IPS-18a (cell line): ENCODE measurements at regions not wholly inside any gene's neighbourhood (a gene's known extent, or its start where the extent isn't known, plus 50 kb on each side); places are given as distances from the start of the nearest gene placed in this dataset.
"Not testable (repeated sequence)": the region's sequence is repeated elsewhere in the genome, so short reads cannot be mapped to it uniquely, and the experiment has no call there.

Experiments
- H3K27ac ChIP-seq: one replicate; pipeline ENCODE4 v1.5.1; 2013; ENCODE audit warnings: low read length
- H3K27me3 ChIP-seq: one replicate; pipeline ENCODE4 v1.6.1; 2013; ENCODE audit warnings: mild to moderate bottlenecking, low read length; ENCODE audit not compliant: control insufficient read depth, insufficient read depth
- H3K36me3 ChIP-seq: one replicate; pipeline ENCODE4 v1.6.1; 2013; ENCODE audit warnings: low read depth, low read length; ENCODE audit not compliant: control insufficient read depth
- H3K4me1 ChIP-seq: one replicate; pipeline ENCODE4 v1.6.1; 2013; ENCODE audit warnings: low read depth, low read length; ENCODE audit not compliant: control insufficient read depth
- H3K4me3 ChIP-seq: one replicate; pipeline ENCODE4 v1.5.1; 2013; ENCODE audit warnings: low read length
- H3K9ac ChIP-seq: one replicate; pipeline ENCODE4 v1.6.1; 2013; ENCODE audit warnings: mild to moderate bottlenecking, low read length, moderate library complexity
- H3K9me3 ChIP-seq: one replicate; pipeline ENCODE4 v1.6.1; 2013; ENCODE audit warnings: low read depth, low read length; ENCODE audit not compliant: control insufficient read depth

DNA sequence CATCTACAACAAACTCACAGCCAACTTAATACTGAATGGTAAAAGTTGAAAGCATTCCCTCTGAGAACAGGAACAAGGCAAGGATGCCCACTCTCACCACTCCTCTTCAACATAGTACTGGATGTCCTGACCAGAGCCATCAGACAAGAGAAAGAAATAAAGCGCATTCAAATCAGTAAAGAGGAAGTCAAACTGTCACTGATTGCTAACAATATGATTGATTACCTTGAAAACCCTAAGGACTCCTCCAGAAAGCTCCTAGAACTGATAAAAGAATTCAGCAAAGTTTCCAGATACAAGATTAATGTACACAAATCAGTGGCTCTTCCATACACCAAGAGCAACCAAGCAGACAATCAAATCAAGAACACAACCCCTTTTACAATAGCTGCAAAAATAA is 153.4 kb downstream of the LTN1 start:
- H3K27me3 ChIP-seq, H3K4me1 ChIP-seq, H3K9me3 ChIP-seq, H3K9ac ChIP-seq, H3K27ac ChIP-seq, H3K4me3 ChIP-seq, H3K36me3 ChIP-seq: not testable (repeated sequence)

DNA sequence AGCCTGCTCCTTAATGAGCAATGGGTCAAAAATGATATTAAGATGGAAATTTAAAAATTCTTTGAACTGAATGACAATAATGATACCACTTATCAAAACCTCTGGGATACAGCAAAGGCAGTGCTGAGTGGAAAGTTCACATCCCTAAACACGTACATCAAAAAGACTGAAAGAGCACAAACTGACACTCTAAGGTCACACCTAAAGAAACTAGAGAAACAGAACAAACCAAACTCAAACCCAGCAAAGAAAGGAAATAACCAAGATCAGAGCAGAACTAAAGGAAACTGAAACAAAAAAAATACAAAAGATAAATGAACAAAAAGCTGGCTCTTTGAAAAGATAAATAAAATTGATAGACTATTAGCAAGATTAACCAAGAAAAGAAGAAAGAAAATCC is 155.3 kb downstream of the LTN1 start:
- H3K36me3 ChIP-seq, H3K4me1 ChIP-seq, H3K27ac ChIP-seq, H3K9me3 ChIP-seq, H3K4me3 ChIP-seq, H3K27me3 ChIP-seq, H3K9ac ChIP-seq: not testable (repeated sequence)

DNA sequence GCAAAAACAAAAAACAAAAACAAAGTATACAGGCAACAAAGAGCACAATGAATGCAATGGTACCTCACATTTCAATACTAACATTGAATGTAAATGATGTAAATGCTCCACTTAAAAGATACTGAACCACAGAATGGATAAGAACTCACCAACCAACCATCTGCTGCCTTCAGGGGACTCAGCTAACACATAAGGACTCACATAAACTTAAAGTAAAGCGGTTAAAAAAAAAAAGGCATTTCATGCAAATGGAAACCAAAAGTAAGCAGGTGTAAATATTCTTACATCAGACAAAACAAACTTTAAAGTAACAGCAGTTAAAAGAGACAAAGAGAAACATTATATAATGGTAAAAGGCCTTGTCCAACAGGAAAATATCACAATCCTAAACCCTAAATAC is 156.1 kb downstream of the LTN1 start:
- not testable (repeated sequence) for H3K36me3 ChIP-seq, H3K9ac ChIP-seq, H3K4me3 ChIP-seq, H3K27me3 ChIP-seq, H3K4me1 ChIP-seq, H3K27ac ChIP-seq, H3K9me3 ChIP-seq

DNA sequence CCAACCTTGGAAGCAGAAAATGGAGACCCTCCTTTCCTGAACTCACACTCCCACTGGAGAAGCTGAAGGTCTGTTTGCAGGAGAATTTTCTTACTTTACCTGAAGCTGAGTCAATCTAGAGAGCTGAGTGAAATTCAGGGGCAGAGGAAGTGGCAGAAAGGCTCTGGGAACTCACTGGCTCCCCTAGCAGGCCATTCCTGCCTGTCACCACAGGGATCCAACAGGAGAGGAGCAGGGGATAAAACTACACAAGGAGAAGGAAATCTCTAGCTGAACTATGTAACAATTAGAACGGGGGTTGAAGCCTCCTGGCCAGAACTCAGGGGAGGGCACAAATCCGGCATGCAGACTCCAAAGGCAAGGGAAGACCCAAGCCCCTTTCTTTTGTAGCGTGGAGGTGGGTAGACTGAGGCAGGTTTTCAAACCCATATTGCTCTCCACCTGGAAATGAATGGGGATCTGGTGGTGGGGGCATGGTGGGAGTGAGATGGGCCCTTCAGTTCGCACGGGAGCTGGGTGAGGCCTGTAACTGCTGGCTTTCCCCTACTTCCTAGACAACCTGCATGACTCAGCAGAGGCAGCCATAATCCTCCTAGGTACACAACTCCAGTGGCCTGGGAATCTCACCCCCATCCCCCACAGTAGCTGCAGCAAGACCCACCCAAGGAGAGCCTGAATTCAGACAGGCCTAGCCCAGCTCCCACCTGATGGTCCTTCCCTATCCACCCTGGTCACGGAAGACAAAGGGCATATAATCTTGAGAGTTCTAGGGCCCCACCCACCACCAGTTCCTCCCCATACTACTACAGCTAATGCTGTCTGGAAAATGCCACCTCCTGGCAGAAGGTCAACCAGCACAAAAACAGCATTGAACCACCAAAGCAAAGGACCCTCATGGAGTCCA is 158.1 kb downstream of the LTN1 start:
- no peak overlapping the region for H3K27ac ChIP-seq
- H3K27me3 ChIP-seq = no peaks in the 10 kb centered on the region
- no peaks in the 10 kb centered on the region for H3K9me3 ChIP-seq
- no peak overlapping the region for H3K4me3 ChIP-seq
- no peaks in the 10 kb centered on the region for H3K4me1 ChIP-seq
- H3K36me3 ChIP-seq = no peaks in the 10 kb centered on the region
- H3K9ac ChIP-seq = no peak overlapping the region

DNA sequence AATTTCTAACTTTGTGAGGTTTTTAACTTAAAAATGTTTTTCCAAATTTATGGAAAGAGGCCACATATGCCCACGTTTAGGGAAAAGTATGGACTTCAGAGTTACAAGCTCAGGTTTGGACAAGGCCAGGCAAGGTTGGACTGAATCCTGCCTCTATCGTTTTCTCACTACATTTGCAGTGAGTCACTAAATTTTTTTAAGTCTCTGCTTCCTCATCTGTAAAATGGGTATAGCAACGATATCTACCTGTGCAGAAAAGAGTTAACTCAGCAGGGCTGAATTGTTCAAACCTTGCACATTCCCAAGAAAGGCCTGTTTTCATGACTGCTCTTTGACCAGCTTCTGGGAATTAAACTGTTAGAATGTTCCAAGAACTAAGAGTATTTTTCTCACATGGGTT is 159.1 kb downstream of the LTN1 start:
- Histone ChIP-seq H3K27ac (no peak overlapping the region), H3K4me3 (no peak overlapping the region), H3K9me3 (no peaks in the 10 kb centered on the region), H3K36me3 (no peaks in the 10 kb centered on the region), H3K27me3 (no peaks in the 10 kb centered on the region), H3K9ac (no peak overlapping the region), H3K4me1 (no peaks in the 10 kb centered on the region)

DNA sequence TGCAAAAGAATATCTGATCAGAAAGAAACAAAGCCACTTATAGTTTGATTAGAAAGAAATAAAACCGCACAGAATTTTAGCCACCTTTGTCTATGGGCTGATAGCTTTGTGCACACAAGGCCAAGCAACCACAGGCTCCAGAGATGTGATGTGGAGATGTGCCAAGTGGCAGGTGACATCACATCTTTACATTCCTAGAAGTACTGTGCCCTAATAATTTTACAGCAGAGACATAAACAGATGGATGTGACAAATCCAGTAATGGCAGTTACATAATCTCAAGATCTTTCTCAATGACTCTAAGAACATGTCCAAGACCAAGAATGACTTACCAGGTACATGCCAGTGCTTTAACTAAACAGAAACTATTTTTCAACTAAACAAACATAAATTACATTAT is 159.5 kb downstream of the LTN1 start:
- H3K9ac ChIP-seq = no peak overlapping the region
- H3K9me3 ChIP-seq = no peaks in the 10 kb centered on the region
- H3K27ac ChIP-seq = no peak overlapping the region
- H3K27me3 ChIP-seq = no peaks in the 10 kb centered on the region
- no peaks in the 10 kb centered on the region for H3K4me1 ChIP-seq
- no peak overlapping the region for H3K4me3 ChIP-seq
- no peaks in the 10 kb centered on the region for H3K36me3 ChIP-seq

DNA sequence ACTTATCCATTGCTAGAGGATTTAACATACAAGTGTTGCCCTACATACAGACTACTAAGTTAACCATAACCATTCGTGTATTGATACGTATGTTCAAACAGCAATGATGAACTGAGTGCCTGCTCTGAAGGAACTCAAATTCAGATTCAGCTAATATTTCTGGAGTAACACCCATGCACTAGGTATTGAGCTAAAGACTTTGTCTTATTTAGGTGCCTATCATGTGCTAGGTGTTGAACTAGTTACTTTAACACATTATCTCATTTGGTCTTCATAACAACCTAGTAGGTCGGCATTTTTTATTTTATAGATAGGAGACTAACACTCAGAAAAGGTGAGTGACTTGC is 160.0 kb downstream of the LTN1 start:
- Histone ChIP-seq H3K27ac (no peak overlapping the region), H3K9me3 (no peaks in the 10 kb centered on the region), H3K9ac (no peak overlapping the region), H3K4me3 (no peak overlapping the region), H3K27me3 (no peaks in the 10 kb centered on the region), H3K4me1 (no peaks in the 10 kb centered on the region), H3K36me3 (no peaks in the 10 kb centered on the region)

DNA sequence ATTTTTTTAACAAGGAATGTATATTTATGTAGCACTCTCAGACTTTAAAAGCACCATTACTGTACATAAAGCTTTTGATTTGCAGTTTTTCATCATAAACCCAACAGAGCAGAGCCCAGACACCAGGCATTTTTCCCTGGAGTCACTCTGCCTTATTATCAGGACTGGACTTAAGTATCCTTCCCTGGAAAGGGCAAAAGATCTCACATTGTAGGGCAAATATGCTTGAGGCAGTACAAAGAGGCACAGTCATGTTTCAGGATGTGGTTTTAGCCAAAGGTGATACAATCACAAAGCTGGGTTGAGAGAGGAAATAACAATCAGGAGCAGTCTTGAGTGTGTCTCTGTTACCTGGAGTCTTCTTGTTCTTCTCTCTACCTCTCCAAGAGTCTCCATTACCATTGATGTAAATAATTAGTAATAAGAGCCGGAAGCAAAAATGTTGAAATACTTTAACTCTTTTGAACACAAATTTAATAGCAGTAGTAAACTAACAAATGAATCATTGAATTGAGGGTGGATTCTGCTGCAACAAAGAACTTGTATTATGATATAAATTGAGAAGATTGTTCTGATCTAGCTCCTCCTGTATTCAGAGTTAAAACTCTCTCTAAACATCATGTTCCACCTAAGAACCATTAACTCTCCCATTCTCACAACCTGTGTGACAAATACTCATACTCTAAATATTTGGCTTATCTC is 160.5 kb downstream of the LTN1 start:
- H3K9ac ChIP-seq = no peak overlapping the region
- no peaks in the 10 kb centered on the region for H3K4me1 ChIP-seq
- no peaks in the 10 kb centered on the region for H3K9me3 ChIP-seq
- H3K27me3 ChIP-seq = no peaks in the 10 kb centered on the region
- no peaks in the 10 kb centered on the region for H3K36me3 ChIP-seq
- no peak overlapping the region for H3K4me3 ChIP-seq
- H3K27ac ChIP-seq = no peak overlapping the region

DNA sequence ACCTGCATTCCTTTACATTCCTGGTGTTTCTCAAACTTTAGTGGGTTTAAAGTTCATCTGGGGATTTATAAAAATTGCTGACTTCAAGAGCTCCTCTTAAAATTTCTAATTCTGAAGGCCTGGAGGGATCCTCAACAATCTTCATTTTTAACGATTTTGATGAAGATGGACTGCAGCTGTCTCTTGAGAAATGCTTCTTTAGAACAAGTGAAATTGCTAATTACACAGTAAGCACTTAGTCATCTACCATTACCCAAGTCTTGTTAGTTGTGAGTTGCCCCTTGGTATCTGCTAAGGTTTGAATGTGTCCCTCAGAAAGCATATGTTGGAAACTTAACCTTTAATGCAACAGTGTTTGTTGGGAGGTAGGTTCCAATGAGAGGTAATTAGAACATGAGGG is 163.7 kb downstream of the LTN1 start:
- no peak overlapping the region for H3K4me3 ChIP-seq
- H3K27ac ChIP-seq = no peak overlapping the region
- H3K9ac ChIP-seq = no peak overlapping the region

DNA sequence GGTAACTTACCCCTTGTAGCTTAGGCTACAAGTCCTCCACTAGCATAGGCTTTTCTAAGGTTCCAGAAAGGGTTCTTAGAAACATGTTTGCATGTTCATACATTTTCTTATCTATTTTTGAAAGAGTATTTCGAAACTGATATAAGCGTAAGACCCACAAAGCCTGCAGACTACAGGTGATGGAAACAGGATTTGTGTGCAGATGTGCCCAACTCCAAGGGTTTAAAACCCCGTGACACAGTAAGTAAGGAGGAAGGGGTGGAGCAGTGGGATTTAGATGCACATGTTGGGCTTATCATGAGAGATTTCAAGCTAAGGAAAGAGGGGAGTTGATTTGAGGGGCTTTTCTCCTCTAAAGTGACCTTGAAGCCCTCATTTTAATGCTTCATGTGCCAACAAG is 164.7 kb downstream of the LTN1 start:
- Histone ChIP-seq H3K27me3 (no peaks in the 10 kb centered on the region), H3K27ac (no peak overlapping the region), H3K9me3 (no peaks in the 10 kb centered on the region), H3K4me1 (no peaks in the 10 kb centered on the region), H3K4me3 (no peak overlapping the region), H3K36me3 (no peaks in the 10 kb centered on the region), H3K9ac (no peak overlapping the region)

More for the DNA sequence above, 163.7 kb downstream of the LTN1 start:
- no peaks in the 10 kb centered on the region for H3K9me3 ChIP-seq
- no peaks in the 10 kb centered on the region for H3K4me1 ChIP-seq
- no peaks in the 10 kb centered on the region for H3K27me3 ChIP-seq
- H3K36me3 ChIP-seq = no peaks in the 10 kb centered on the region

DNA sequence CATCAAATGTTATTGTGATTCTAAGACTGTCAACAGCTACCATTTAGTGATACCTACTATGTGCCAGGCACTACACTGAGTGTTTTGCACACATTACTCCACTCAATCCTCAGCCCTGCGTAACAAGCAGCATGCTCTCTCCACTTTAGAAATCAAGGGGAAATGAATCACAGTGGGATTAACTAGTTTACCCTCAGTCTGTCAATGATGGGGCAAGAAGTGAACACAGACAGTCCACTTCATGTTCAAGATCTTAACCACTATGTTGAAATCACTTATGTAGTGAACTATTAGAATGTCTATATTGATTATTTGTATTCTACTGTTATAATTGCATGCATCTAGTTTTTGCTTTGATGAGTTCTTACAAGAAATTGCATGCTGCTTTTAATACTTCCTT is 165.3 kb downstream of the LTN1 start:
- H3K4me3 ChIP-seq = no peak overlapping the region
- H3K27ac ChIP-seq = no peak overlapping the region
- H3K4me1 ChIP-seq = no peaks in the 10 kb centered on the region
- no peaks in the 10 kb centered on the region for H3K36me3 ChIP-seq
- H3K9me3 ChIP-seq = no peaks in the 10 kb centered on the region
- no peak overlapping the region for H3K9ac ChIP-seq
- no peaks in the 10 kb centered on the region for H3K27me3 ChIP-seq

DNA sequence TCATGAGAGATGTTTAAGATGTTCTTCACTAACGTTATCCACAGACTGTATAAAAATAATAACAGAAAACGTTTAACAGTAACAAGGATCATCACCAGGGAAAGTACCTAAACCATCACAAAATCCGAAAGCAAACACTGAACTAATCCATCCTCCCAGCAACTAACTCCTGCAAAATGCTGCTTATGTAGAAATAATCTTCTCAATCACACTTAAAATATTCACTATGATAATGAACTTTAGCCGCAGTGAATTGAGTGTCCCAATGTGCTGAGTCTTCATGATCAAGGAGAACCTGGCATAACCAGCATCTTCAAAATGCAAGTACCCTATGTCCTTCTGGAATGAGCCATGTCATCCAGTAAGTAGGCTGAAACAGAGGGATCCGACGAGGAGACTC is 166.1 kb downstream of the LTN1 start:
- Histone ChIP-seq H3K4me1 (no peaks in the 10 kb centered on the region), H3K27ac (no peak overlapping the region), H3K27me3 (no peaks in the 10 kb centered on the region)

More for the DNA sequence above, 166.1 kb downstream of the LTN1 start:
- no peak overlapping the region for H3K9ac ChIP-seq
- no peak overlapping the region for H3K4me3 ChIP-seq
- no peaks in the 10 kb centered on the region for H3K9me3 ChIP-seq
- H3K36me3 ChIP-seq = no peaks in the 10 kb centered on the region
